ENCODE measurements at regions not wholly inside any gene's neighbourhood (a gene's known extent, or its start where the extent isn't known, plus 50 kb on each side); places are given as distances from the start of the nearest gene placed in this dataset.
"Not testable (repeated sequence)": the region's sequence is repeated elsewhere in the genome, so short reads cannot be mapped to it uniquely, and the experiment has no call there.

GRCh38 chr13:56558698-56559320 is 581.9 kb upstream of the PRR20A start:
- no peak for TF ChIP-seq FOXP2 (optimal IDR thresholded peaks at IDR 0.05; ENCODE audit: control extremely low read depth, extremely low read length, insufficient read depth)
- TF ChIP-seq POLR2AphosphoS5 (IDR thresholded peaks at IDR 0.05; ENCODE audit: borderline replicate concordance, low read depth, low read length), result no peak
- H3K4me3 ChIP-seq, result no peak overlapping the region
- H3K36me3 ChIP-seq (ENCODE audit: insufficient read depth, low read length), result no peaks in the 10 kb centered on the region
- DNase-seq (ENCODE audit: low read depth, low spot score), result no peak
- H3K27ac ChIP-seq, result no peak overlapping the region
- no peak overlapping the region for H3K9ac ChIP-seq (ENCODE audit: insufficient read length)
- H3K9me3 ChIP-seq (ENCODE audit: low read depth, low read length), result no peaks in the 10 kb centered on the region

GRCh38 chr13:56561327-56561726 is 579.4 kb upstream of the PRR20A start:
- H3K9me3 ChIP-seq (ENCODE audit: low read depth, low read length), result no peaks in the 10 kb centered on the region
- no peak overlapping the region for H3K27ac ChIP-seq
- TF ChIP-seq FOXP2 (optimal IDR thresholded peaks at IDR 0.05; ENCODE audit: control extremely low read depth, extremely low read length, insufficient read depth) (no peak), EZH2 (IDR thresholded peaks at IDR 0.05) (no peak), POLR2AphosphoS5 (IDR thresholded peaks at IDR 0.05; ENCODE audit: borderline replicate concordance, low read depth, low read length) (no peak)
- H3K36me3 ChIP-seq (ENCODE audit: insufficient read depth, low read length), result no peaks in the 10 kb centered on the region
- no peak overlapping the region for H3K9ac ChIP-seq (ENCODE audit: insufficient read length)
- no peak for DNase-seq (ENCODE audit: low read depth, low spot score)
- H3K4me3 ChIP-seq, result no peak overlapping the region

- TF ChIP-seq FOXP2 (optimal IDR thresholded peaks at IDR 0.05; ENCODE audit: control extremely low read depth, extremely low read length, insufficient read depth) (no peak), EZH2 (IDR thresholded peaks at IDR 0.05) (no peak), POLR2AphosphoS5 (IDR thresholded peaks at IDR 0.05; ENCODE audit: borderline replicate concordance, low read depth, low read length) (no peak)
- H3K36me3 ChIP-seq (ENCODE audit: insufficient read depth, low read length), result no peaks in the 10 kb centered on the region
- no peak overlapping the region for H3K9ac ChIP-seq (ENCODE audit: insufficient read length)
- no peak overlapping the region for H3K27ac ChIP-seq
- H3K9me3 ChIP-seq (ENCODE audit: low read depth, low read length), result no peaks in the 10 kb centered on the region
- DNase-seq (ENCODE audit: low read depth, low spot score), result no peak
- no peak overlapping the region for H3K4me3 ChIP-seq
Measured at GRCh38 chr13:56563663-56564062, 577.1 kb upstream of the PRR20A start.

- Histone ChIP-seq H3K9ac (ENCODE audit: insufficient read length) (no peak overlapping the region), H3K36me3 (ENCODE audit: insufficient read depth, low read length) (no peaks in the 10 kb centered on the region), H3K9me3 (ENCODE audit: low read depth, low read length) (no peaks in the 10 kb centered on the region), H3K4me3 (no peak overlapping the region), H3K27ac (no peak overlapping the region)
- no peak for DNase-seq (ENCODE audit: low read depth, low spot score)
- TF ChIP-seq EZH2 (IDR thresholded peaks at IDR 0.05), result no peak
- no peak for TF ChIP-seq POLR2AphosphoS5 (IDR thresholded peaks at IDR 0.05; ENCODE audit: borderline replicate concordance, low read depth, low read length)
- no peak for TF ChIP-seq FOXP2 (optimal IDR thresholded peaks at IDR 0.05; ENCODE audit: control extremely low read depth, extremely low read length, insufficient read depth)
Measured at GRCh38 chr13:56586976-56587375, 553.7 kb upstream of the PRR20A start.

GRCh38 chr13:56615572-56615971 is 525.1 kb upstream of the PRR20A start:
- Histone ChIP-seq H3K36me3 (ENCODE audit: insufficient read depth, low read length) (no peaks in the 10 kb centered on the region), H3K27ac (no peak overlapping the region), H3K9ac (ENCODE audit: insufficient read length) (no peak overlapping the region), H3K4me3 (no peak overlapping the region), H3K9me3 (ENCODE audit: low read depth, low read length) (no peaks in the 10 kb centered on the region)
- no peak for DNase-seq (ENCODE audit: low read depth, low spot score)
- TF ChIP-seq POLR2AphosphoS5 (IDR thresholded peaks at IDR 0.05; ENCODE audit: borderline replicate concordance, low read depth, low read length) (no peak), EZH2 (IDR thresholded peaks at IDR 0.05) (no peak), FOXP2 (optimal IDR thresholded peaks at IDR 0.05; ENCODE audit: control extremely low read depth, extremely low read length, insufficient read depth) (no peak)

GRCh38 chr13:56622840-56623239 is 517.9 kb upstream of the PRR20A start:
- TF ChIP-seq FOXP2 (optimal IDR thresholded peaks at IDR 0.05; ENCODE audit: control extremely low read depth, extremely low read length, insufficient read depth) (no peak), EZH2 (IDR thresholded peaks at IDR 0.05) (no peak), POLR2AphosphoS5 (IDR thresholded peaks at IDR 0.05; ENCODE audit: borderline replicate concordance, low read depth, low read length) (no peak)
- no peaks in the 10 kb centered on the region for H3K36me3 ChIP-seq (ENCODE audit: insufficient read depth, low read length)
- H3K9ac ChIP-seq (ENCODE audit: insufficient read length), result no peak overlapping the region
- H3K4me3 ChIP-seq, result no peak overlapping the region
- H3K27ac ChIP-seq, result no peak overlapping the region
- DNase-seq (ENCODE audit: low read depth, low spot score), result no peak
- H3K9me3 ChIP-seq (ENCODE audit: low read depth, low read length), result no peaks in the 10 kb centered on the region

- H3K9me3 ChIP-seq (ENCODE audit: low read depth, low read length); DNase-seq (ENCODE audit: low read depth, low spot score); H3K27ac ChIP-seq; H3K36me3 ChIP-seq (ENCODE audit: insufficient read depth, low read length); H3K4me3 ChIP-seq; H3K9ac ChIP-seq (ENCODE audit: insufficient read length): not testable (repeated sequence)
Measured at GRCh38 chr13:56628886-56629285, 511.8 kb upstream of the PRR20A start.

- H3K9me3 ChIP-seq (ENCODE audit: low read depth, low read length); DNase-seq (ENCODE audit: low read depth, low spot score); H3K36me3 ChIP-seq (ENCODE audit: insufficient read depth, low read length); H3K27ac ChIP-seq; H3K9ac ChIP-seq (ENCODE audit: insufficient read length); H3K4me3 ChIP-seq: not testable (repeated sequence)
Measured at GRCh38 chr13:56631060-56631459, 509.7 kb upstream of the PRR20A start.

GRCh38 chr13:56653043-56653442 is 487.7 kb upstream of the PRR20A start:
- no peak for DNase-seq (ENCODE audit: low read depth, low spot score)
- Histone ChIP-seq H3K9ac (ENCODE audit: insufficient read length) (no peak overlapping the region), H3K27ac (no peak overlapping the region), H3K4me3 (no peak overlapping the region), H3K36me3 (ENCODE audit: insufficient read depth, low read length) (no peaks in the 10 kb centered on the region), H3K9me3 (ENCODE audit: low read depth, low read length) (peaks cover 4% of the 10 kb centered on the region; the same call in 1 of the 2 replicates)
- TF ChIP-seq EZH2 (IDR thresholded peaks at IDR 0.05), result no peak
- TF ChIP-seq FOXP2 (optimal IDR thresholded peaks at IDR 0.05; ENCODE audit: control extremely low read depth, extremely low read length, insufficient read depth), result no peak
- TF ChIP-seq POLR2AphosphoS5 (IDR thresholded peaks at IDR 0.05; ENCODE audit: borderline replicate concordance, low read depth, low read length), result no peak
